Esophagus muscularis mucosa (tissue), 4 donors: ENCODE measurements at regions not wholly inside any gene's neighbourhood (a gene's known extent, or its start where the extent isn't known, plus 50 kb on each side); places are given as distances from the start of the nearest gene placed in this dataset.

Source experiments
- CTCF ChIP-seq, 3 experiments: fragments of 200-600 bp in 2 of 3; fragments of 450-650 bp in 1 of 3; sonication (generic) in 2 of 3; IDR thresholded peaks; one replicate each; pipeline ENCODE4 v1.5.1; 2017 to 2019; ENCODE audit warnings: antibody characterized with exemption in 3 of 3, mild to moderate bottlenecking in 2 of 3, moderate library complexity in 1 of 3
- EP300 ChIP-seq: sonication (generic); formaldehyde crosslinking; IDR thresholded peaks from one replicate; pipeline ENCODE4 v1.6.1; 2017; ENCODE audit warnings: antibody characterized with exemption
- POLR2A ChIP-seq: fragments of 450-650 bp; IDR thresholded peaks from one replicate; pipeline ENCODE4 v1.6.1; 2017; ENCODE audit warnings: antibody characterized with exemption, moderate library complexity, mild to moderate bottlenecking, low read depth

- TF ChIP-seq CTCF (IDR thresholded peaks at IDR 0.05): no peak
- TF ChIP-seq EP300: no peak
- TF ChIP-seq POLR2A: no peak
These were observed 904.2 kb downstream of the STPG2 start for GRCh38 chr4:97238956-97239666.
